Lower leg skin (tissue), 4 donors: ENCODE measurements at regions not wholly inside any gene's neighbourhood (a gene's known extent, or its start where the extent isn't known, plus 50 kb on each side); places are given as distances from the start of the nearest gene placed in this dataset.

ENCODE experiments used
- DNase-seq, 2 donors: peaks; one replicate each; pipeline ENCODE4 v3.0.0-alpha.2; 2019; ENCODE audit warnings: low spot score in 2 of 2
- H3K4me3 ChIP-seq: fragments of 200-600 bp; sonication (generic); 2 replicates; pipeline ENCODE4 v1.5.1; 2017; ENCODE audit warnings: mild to moderate bottlenecking, low read depth; ENCODE audit not compliant: poor library complexity, severe bottlenecking
- POLR2A ChIP-seq, 2 donors: fragments of 450-650 bp; IDR thresholded peaks; one replicate each; pipeline ENCODE4 v1.6.1; 2016 to 2017; ENCODE audit warnings: antibody characterized with exemption in 2 of 2, mild to moderate bottlenecking in 1 of 2, moderate library complexity in 1 of 2
- WGBS, 2 donors: methylation state at CpG; one replicate each; pipeline ENCODE4 v1.1.5; 2018; 5-methylcytosine and 5-hydroxymethylcytosine counted together
- intact Hi-C: fragments of 100-400 bp; cut with DNase I; formaldehyde crosslinking; loops from one replicate; pipeline ENCODE4 v1.15.0; 2023; ENCODE audit warnings: low total_unique reads
- TF ChIP-seq, protein P1 (sequence below), 3 donors: fragments of 450-650 bp; IDR thresholded peaks; one replicate each; pipeline ENCODE4 v1.5.1; 2016; ENCODE audit warnings: antibody characterized with exemption in 3 of 3, mild to moderate bottlenecking in 3 of 3, moderate library complexity in 2 of 3

DNA sequence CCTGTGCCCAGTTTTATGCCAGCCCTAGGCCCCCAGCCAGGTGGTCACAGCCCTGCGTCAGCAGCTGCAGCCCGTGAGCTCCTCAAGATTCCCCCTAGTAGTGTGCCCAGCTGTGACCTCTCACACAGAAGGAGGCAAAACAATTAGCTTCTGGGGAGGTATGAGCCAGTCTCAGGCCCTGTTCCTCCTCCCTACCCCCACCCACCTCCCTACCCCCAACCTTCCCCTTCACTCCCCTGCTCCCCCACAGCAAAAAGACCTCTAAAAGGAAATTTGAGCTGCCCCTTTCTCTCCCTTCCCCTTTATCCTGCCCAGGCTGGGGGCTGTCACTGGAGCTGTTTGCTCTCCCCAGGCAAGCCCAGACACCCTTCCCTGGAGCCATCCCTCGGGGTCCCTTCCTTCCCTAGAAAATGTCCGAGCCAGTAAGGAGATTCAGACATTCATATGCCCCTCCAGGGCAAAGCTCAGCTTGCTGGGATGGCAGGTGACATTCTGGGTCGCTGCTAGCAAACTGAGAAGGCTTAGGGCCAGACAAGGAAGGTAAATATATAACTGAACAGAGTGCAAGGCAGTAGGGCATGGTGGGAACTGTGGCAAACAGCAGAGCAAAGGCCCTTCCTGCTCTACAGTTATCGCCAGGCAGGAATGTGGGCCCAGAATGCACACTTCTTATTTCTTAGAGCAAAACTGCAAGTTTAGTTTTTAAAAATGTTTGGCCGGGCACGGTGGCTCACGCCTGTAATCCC, 300.2 kb downstream of the MN1 start:
- no peak for TF ChIP-seq POLR2A (IDR thresholded peaks at IDR 0.05)
- TF ChIP-seq, protein P1, sequence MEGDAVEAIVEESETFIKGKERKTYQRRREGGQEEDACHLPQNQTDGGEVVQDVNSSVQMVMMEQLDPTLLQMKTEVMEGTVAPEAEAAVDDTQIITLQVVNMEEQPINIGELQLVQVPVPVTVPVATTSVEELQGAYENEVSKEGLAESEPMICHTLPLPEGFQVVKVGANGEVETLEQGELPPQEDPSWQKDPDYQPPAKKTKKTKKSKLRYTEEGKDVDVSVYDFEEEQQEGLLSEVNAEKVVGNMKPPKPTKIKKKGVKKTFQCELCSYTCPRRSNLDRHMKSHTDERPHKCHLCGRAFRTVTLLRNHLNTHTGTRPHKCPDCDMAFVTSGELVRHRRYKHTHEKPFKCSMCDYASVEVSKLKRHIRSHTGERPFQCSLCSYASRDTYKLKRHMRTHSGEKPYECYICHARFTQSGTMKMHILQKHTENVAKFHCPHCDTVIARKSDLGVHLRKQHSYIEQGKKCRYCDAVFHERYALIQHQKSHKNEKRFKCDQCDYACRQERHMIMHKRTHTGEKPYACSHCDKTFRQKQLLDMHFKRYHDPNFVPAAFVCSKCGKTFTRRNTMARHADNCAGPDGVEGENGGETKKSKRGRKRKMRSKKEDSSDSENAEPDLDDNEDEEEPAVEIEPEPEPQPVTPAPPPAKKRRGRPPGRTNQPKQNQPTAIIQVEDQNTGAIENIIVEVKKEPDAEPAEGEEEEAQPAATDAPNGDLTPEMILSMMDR (IDR thresholded peaks at IDR 0.05) = no peak
- H3K4me3 ChIP-seq = no peak overlapping the region
- no peak for DNase-seq
- intact Hi-C loops = no loop called here
- 85 to 90% methylated on average over 9 of the region's 9 CpGs for WGBS, 2 donors

DNA sequence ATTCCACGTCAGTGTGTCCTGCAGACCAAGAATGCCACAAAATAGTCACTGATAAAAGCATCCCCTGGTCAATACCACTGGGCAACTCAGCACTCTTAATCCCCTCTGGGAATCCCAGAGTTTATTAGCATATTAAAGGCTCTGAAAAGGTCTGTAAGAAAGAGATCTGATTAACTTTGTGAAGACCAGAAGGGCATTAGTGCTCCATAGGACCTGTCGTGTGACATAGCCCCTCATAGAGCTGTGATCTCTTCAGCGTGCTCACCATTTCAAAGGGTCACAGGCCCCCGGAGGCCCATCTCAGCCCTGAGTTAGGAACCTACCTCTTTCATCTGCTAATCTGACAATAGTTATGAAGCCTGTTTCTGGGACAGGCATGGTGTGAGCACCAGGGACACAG, 299.2 kb downstream of the MN1 start:
- TF ChIP-seq POLR2A (IDR thresholded peaks at IDR 0.05) = no peak
- TF ChIP-seq, protein P1 (IDR thresholded peaks at IDR 0.05) = no peak
- no peak overlapping the region for H3K4me3 ChIP-seq
- intact Hi-C loops = no loop called here
- 91% methylated on average over 4 of the region's 4 CpGs for WGBS, 2 donors
- no peak for DNase-seq

DNA sequence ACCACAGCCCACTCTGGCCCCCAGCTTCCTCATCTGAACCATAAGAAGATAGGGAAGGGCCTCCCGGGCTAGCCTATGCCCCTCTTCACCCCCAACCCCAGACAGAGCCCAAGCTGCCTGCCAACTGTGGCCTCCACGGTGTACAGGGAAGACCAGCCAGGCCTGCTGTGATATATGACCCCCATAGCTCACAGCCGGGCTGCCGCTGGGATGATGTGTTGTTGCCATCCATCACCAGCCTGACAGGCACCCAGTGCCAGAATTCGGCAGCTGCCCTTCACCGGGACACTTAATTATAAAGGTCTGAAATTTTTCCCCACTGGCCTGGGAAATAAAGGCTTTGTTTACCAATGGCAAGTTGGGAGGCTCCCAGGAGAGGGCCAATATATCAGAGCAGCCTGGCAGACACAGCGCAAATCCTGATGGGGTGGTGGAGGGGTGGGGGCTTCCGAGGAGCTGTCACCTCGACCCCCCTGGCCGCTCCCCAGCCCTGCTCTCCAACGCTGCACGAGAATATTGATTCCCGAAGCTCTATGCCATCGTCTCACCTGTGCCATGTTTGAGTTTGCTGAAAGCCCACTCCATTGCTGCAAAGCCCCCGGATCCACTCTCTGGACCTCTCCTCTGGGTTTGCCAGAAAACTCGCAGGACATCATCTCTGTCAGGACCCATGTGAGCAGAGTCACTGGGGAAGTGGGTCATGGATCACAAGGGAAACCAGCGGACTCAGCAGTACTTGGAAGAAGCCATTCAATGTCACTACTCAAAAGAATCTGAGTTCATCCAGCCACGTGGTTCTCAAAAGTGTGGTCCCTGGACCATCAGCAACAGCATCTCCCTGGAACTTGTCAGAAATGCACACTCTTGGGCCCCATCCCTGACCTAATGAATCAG, 296.9 kb downstream of the MN1 start:
- TF ChIP-seq POLR2A (IDR thresholded peaks at IDR 0.05) = no peak
- TF ChIP-seq, protein P1 (IDR thresholded peaks at IDR 0.05) = no peak
- WGBS, 2 donors = 69 to 83% methylated on average over 18 of the region's 18 CpGs
- intact Hi-C loops = no loop called here
- no peak for DNase-seq
- no peak overlapping the region for H3K4me3 ChIP-seq

DNA sequence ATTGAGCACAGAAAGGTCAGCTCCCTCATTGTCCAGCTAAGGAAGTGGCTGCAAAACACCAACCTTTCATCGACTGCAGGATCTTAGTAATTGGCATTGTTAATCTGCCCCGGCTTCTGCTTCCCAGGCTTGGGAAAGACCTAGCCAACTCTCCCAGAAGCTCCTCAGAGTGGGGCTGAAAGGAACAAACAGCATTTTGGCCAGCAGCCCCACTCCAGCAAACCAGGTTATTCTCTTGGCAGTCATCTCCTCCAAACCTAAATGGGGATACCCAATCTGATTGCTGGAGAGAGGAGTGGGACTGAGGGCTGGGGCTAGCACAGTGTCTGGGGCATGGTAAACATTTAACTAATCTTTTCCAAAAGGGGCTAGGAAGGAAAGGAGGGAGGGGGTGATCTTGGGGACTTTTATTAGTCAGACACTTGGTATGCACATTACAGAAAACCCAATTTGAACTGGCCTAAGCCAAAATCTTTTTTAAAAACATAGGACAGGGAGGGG, 294.4 kb downstream of the MN1 start:
- no peak for DNase-seq
- TF ChIP-seq POLR2A (IDR thresholded peaks at IDR 0.05) = no peak
- TF ChIP-seq, protein P1 (IDR thresholded peaks at IDR 0.05) = no peak
- 8 to 9% methylated on average over 2 of the region's 2 CpGs for WGBS, 2 donors
- H3K4me3 ChIP-seq = no peak overlapping the region
- intact Hi-C loops = no loop called here

DNA sequence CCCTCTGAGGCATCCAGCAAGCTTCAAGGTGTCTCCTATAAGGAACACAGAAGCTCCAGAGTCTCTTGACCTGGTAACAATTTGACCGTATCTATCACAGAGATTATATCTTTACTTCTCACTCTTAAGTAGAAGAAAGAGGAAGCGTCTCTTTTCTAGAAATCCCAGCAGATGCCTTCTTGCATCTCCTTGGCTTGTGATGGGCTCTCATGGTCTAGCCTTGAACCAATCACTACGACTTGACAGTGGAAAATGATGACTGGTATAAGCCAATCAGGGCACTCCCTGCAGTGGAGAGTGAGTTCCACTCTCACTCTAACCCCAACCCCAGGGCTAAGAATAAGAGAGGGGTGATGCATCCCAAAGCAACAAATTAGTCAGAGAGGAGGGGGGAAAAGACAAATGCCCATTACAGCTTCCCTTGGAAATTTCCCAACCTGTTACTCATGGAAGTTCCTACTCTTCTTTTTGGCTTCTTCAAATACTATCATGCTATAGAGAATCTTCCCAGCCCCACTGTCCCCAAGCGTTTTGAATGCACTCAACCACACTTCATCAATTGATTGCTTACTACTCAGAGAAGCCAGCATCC, 293.5 kb downstream of the MN1 start:
- WGBS, 2 donors = 73 to 83% methylated on average over 4 of the region's 4 CpGs
- no peak for DNase-seq
- intact Hi-C loops = no loop called here
- no peak overlapping the region for H3K4me3 ChIP-seq
- TF ChIP-seq POLR2A (IDR thresholded peaks at IDR 0.05) = no peak
- TF ChIP-seq, protein P1 (IDR thresholded peaks at IDR 0.05) = no peak
